ENCODE measurements at regions not wholly inside any gene's neighbourhood (a gene's known extent, or its start where the extent isn't known, plus 50 kb on each side); places are given as distances from the start of the nearest gene placed in this dataset.

DNA sequence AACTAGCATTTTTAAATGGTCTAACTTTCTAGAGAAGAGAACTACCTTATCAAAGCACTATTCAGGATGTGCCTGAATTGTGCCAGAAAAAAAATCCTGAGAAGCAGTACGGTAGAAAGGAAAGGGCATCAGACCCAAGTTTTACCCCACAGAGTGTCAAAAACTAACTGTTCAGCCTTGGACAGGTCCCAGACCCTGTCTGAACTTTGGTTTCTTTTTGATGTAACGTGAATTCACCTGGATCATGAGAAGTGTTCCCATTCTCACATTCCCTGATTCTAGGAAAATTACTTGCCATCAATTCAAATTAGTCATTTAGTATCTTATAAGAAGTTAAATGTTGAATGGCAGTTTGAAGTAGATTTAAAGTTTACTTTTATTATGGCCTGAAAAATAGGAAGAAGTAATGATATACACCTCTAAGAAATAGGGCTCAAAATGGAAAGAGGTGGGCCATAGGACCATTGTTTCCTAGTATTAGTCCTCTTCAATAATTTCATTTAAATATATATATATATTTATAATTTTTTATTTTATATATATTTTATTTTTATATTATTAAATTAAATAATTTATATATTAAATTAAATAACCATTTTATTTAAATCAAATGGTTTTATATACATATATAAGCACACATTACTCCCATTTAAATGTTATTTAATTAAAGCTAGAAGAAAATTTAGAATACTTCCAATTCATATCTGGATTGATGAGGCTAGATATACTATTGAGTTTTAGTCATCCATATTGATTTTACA lies 181.9 kb upstream of the PPARGC1A start:
- no peak for TF ChIP-seq CTCF (IDR thresholded peaks at IDR 0.05)

- TF ChIP-seq CTCF (IDR thresholded peaks at IDR 0.05), result no peak
These were observed 180.3 kb upstream of the PPARGC1A start for GRCh38 chr4:24070117-24070516.

- no peak for TF ChIP-seq CTCF (IDR thresholded peaks at IDR 0.05)
These were observed 177.7 kb upstream of the PPARGC1A start for GRCh38 chr4:24067367-24068193.

- TF ChIP-seq CTCF (IDR thresholded peaks at IDR 0.05), result no peak
These were observed 176.1 kb upstream of the PPARGC1A start for GRCh38 chr4:24065974-24066373.

GRCh38 chr4:24063731-24064130 lies 173.9 kb upstream of the PPARGC1A start:
- no peak for TF ChIP-seq CTCF (IDR thresholded peaks at IDR 0.05)

DNA sequence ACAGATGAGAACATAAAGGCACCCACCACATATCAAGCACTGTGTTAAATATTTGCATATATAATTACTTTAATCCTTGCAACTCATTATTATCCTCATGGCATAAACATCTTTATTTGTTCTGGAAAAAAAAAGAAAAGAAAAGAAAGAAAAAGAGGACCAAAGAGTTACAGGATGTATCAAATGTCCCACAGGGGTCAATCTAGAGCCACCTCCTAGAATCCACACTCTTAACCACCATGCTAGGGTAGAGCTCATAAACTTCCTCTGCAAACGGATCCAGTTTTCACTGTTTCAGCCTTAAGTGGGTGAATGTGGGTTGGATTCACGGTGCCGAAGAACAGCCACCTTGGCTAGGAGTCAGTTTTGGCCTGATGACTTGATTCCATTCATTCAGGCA lies 171.1 kb upstream of the PPARGC1A start:
- TF ChIP-seq CTCF (IDR thresholded peaks at IDR 0.05), result no peak

GRCh38 chr4:24059839-24060238 lies 170.0 kb upstream of the PPARGC1A start:
- no peak for TF ChIP-seq CTCF (IDR thresholded peaks at IDR 0.05)
